ENCODE measurements at regions not wholly inside any gene's neighbourhood (a gene's known extent, or its start where the extent isn't known, plus 50 kb on each side); places are given as distances from the start of the nearest gene placed in this dataset.

DNA sequence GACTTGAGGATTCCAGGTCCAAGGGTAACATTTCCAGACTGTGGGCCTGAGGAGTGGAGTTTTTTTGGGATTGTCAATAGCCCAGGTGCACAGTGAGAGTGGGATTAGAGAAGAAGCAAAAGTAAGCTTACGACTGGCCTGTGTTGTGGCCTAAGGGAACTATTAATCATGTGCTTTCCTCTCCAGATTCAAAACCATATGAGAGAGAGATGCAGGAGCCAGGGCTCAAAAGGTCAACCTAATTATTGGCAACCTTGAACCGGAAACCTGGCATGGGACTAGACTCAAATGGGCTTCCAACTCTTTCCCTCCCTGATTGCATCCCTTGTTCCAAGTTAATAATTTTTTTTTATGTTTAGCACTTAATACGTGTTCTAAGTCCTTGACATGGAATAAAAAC lies 242.1 kb upstream of the THRB start:
- WGBS, 2 donors, result 43 to 64% methylated on average over 3 of the region's 3 CpGs
- H3K36me3 ChIP-seq (replicated peaks in 1 of 2; ENCODE audit: insufficient read depth in 1 of 2, low read depth in 2 of 2), result no peaks in the 10 kb centered on the region
- ATAC-seq, result no peak
- no peaks in the 10 kb centered on the region for H3K27me3 ChIP-seq
- DNase-seq, result no peak
- H3K4me3 ChIP-seq, result no peak overlapping the region
- TF ChIP-seq, protein P1, sequence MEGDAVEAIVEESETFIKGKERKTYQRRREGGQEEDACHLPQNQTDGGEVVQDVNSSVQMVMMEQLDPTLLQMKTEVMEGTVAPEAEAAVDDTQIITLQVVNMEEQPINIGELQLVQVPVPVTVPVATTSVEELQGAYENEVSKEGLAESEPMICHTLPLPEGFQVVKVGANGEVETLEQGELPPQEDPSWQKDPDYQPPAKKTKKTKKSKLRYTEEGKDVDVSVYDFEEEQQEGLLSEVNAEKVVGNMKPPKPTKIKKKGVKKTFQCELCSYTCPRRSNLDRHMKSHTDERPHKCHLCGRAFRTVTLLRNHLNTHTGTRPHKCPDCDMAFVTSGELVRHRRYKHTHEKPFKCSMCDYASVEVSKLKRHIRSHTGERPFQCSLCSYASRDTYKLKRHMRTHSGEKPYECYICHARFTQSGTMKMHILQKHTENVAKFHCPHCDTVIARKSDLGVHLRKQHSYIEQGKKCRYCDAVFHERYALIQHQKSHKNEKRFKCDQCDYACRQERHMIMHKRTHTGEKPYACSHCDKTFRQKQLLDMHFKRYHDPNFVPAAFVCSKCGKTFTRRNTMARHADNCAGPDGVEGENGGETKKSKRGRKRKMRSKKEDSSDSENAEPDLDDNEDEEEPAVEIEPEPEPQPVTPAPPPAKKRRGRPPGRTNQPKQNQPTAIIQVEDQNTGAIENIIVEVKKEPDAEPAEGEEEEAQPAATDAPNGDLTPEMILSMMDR (IDR thresholded peaks at IDR 0.05), result no peak
- TF ChIP-seq POLR2A (IDR thresholded peaks at IDR 0.05), result no peak
- no peaks in the 10 kb centered on the region for H3K4me1 ChIP-seq
- intact Hi-C loops (cut with DNase I), result no loop called here
- H3K27ac ChIP-seq, result no peak overlapping the region
- H3K9me3 ChIP-seq, result no peaks in the 10 kb centered on the region

DNA sequence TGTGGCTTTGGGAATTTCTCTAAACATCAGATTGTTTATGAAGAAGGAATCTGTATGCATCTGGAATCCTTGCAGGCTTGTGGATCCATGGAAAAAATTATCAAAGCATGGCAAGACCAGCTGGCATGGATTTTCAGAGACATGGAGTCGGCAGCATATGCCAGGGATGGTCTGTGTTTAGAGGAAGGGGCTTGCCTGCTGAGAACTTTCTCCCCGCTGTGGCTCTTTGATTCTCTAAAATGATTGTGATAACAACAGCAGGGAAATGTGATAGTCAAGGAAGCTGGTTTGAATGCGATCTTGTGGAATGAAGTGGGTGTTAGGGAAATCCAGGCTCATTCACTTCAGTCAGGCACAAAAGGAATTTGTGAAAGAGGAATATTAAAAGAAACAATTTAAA lies 245.7 kb upstream of the THRB start:
- WGBS, 2 donors, result 65 to 79% methylated on average over 3 of the region's 3 CpGs
- H3K27me3 ChIP-seq, result no peaks in the 10 kb centered on the region
- H3K4me3 ChIP-seq, result no peak overlapping the region
- H3K9me3 ChIP-seq, result no peaks in the 10 kb centered on the region
- no peak for TF ChIP-seq POLR2A (IDR thresholded peaks at IDR 0.05)
- TF ChIP-seq, protein P1 (IDR thresholded peaks at IDR 0.05), result no peak
- DNase-seq, result no peak
- H3K36me3 ChIP-seq (replicated peaks in 1 of 2; ENCODE audit: insufficient read depth in 1 of 2, low read depth in 2 of 2), result no peaks in the 10 kb centered on the region
- ATAC-seq, result no peak
- H3K27ac ChIP-seq, result no peak overlapping the region
- no peaks in the 10 kb centered on the region for H3K4me1 ChIP-seq
- intact Hi-C loops (cut with DNase I), result no loop called here

DNA sequence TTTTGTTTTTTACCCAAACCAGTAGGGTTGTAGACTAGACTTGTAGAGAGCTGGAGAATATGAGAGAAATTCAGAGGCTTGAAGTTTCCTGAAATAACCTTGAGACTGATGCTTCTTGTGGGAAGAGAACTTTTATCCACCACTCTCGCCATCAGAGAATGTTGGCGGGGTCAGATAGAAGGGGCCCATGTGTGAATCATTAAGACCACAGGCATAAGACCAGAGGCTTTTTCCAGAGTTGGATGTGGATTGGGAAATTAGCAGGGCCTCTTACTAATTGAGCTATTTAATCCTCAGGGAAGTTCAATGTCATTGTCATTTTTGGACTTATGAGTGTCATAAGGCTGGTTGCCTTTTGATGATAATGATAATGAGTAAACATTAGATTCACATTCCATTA lies 246.9 kb upstream of the THRB start:
- TF ChIP-seq POLR2A (IDR thresholded peaks at IDR 0.05), result no peak
- TF ChIP-seq, protein P1 (IDR thresholded peaks at IDR 0.05), result no peak
- H3K27ac ChIP-seq, result no peak overlapping the region
- ATAC-seq, result no peak
- DNase-seq, result no peak
- no peaks in the 10 kb centered on the region for H3K4me1 ChIP-seq
- H3K36me3 ChIP-seq (replicated peaks in 1 of 2; ENCODE audit: insufficient read depth in 1 of 2, low read depth in 2 of 2), result no peaks in the 10 kb centered on the region
- H3K4me3 ChIP-seq, result no peak overlapping the region
- no peaks in the 10 kb centered on the region for H3K9me3 ChIP-seq
- H3K27me3 ChIP-seq, result no peaks in the 10 kb centered on the region
- 78 to 93% methylated on average over 2 of the region's 2 CpGs for WGBS, 2 donors
- intact Hi-C loops (cut with DNase I), result no loop called here

DNA sequence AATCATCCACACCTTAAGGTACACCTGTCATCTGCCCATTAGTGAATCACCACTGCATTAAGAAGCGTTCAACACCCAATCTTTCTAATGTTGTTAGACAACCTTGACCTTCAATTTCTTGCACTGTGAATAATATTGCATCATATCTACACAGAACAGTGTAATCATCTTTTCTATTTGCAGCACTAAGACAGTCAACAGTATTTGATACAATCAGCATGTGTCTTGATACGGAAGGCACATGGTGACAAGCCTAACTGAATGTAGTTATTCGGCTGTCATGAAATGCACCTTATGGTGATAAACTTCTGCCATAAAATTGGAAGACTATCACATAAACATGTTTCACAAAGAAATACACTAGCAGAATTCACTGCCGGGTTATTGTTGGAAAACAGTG lies 253.9 kb upstream of the THRB start:
- no peaks in the 10 kb centered on the region for H3K27me3 ChIP-seq
- DNase-seq (no peak), ATAC-seq (no peak)
- TF ChIP-seq POLR2A (IDR thresholded peaks at IDR 0.05), result no peak
- TF ChIP-seq, protein P1 (IDR thresholded peaks at IDR 0.05), result no peak
- no peaks in the 10 kb centered on the region for H3K9me3 ChIP-seq
- no peak overlapping the region for H3K4me3 ChIP-seq
- intact Hi-C loops (cut with DNase I), result no loop called here
- WGBS, 2 donors, result 51 to 61% methylated on average over 4 of the region's 4 CpGs
- no peaks in the 10 kb centered on the region for H3K4me1 ChIP-seq
- no peaks in the 10 kb centered on the region for H3K36me3 ChIP-seq (replicated peaks in 1 of 2; ENCODE audit: insufficient read depth in 1 of 2, low read depth in 2 of 2)
- H3K27ac ChIP-seq, result no peak overlapping the region

DNA sequence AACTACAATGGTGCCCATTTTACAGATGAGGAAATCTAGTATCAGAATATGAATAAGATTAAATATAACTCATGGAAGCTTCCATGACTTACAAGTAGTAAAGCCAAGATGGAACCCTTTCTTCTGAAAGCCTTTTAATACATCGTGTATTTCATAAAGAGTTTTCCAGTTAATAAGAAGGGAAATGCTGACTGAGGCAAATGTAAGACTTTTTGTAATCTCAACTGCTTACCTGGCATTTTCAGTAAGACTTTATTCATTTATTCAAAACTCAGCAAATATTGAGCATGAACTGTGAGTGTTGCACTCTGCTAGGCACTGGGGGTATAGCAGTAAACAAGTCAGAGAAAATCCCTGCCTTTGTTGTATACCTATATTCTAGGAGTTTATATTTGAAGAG lies 256.4 kb upstream of the THRB start:
- 83 to 90% methylated on average over 1 of the region's 1 CpG for WGBS, 2 donors
- ATAC-seq, result no peak
- H3K4me1 ChIP-seq, result no peaks in the 10 kb centered on the region

More for the DNA sequence above, 256.4 kb upstream of the THRB start:
- Histone ChIP-seq H3K9me3 (no peaks in the 10 kb centered on the region), H3K4me3 (no peak overlapping the region), H3K36me3 (replicated peaks in 1 of 2; ENCODE audit: insufficient read depth in 1 of 2, low read depth in 2 of 2) (no peaks in the 10 kb centered on the region), H3K27ac (no peak overlapping the region), H3K27me3 (no peaks in the 10 kb centered on the region)
- no peak for TF ChIP-seq POLR2A (IDR thresholded peaks at IDR 0.05)
- TF ChIP-seq, protein P1 (IDR thresholded peaks at IDR 0.05), result no peak
- intact Hi-C loops (cut with DNase I), result no loop called here
- no peak for DNase-seq
